Lung (tissue), 11 donors: ENCODE measurements at regions not wholly inside any gene's neighbourhood (a gene's known extent, or its start where the extent isn't known, plus 50 kb on each side); places are given as distances from the start of the nearest gene placed in this dataset.

Experiments
- ATAC-seq: fragments of 200-7000 bp; cut with Tn5 transposase; one replicate; pipeline ENCODE4 v1.9.1; 2020; ENCODE audit warnings: moderate number of reproducible peaks; ENCODE audit not compliant: insufficient read depth, low FRiP score
- DNase-seq, 3 donors: peaks; one replicate each; pipeline ENCODE4 v3.0.0-alpha.2; 2013 to 2017
- H3K27ac ChIP-seq, 2 donors: one replicate each; pipeline ENCODE4 v1.5.1; 2013; ENCODE audit warnings: mild to moderate bottlenecking in 2 of 2, moderate library complexity in 2 of 2, control low read depth in 1 of 2, inconsistent platforms in 1 of 2, low read depth in 1 of 2, low read length in 1 of 2
- H3K27me3 ChIP-seq, 3 donors: one replicate each; pipeline ENCODE4 v1.5.1; 2013; ENCODE audit warnings: low read length in 2 of 3; ENCODE audit not compliant: control insufficient read depth in 3 of 3, insufficient read depth in 3 of 3
- H3K36me3 ChIP-seq, 4 donors: one replicate each; pipeline ENCODE4 v1.5.1; 2013; ENCODE audit warnings: low read length in 4 of 4, mild to moderate bottlenecking in 1 of 4, moderate library complexity in 1 of 4; ENCODE audit not compliant: control insufficient read depth in 4 of 4, insufficient read depth in 4 of 4
- H3K4me1 ChIP-seq, 5 donors: one replicate each; pipeline ENCODE4 v1.5.1; 2013; ENCODE audit warnings: low read length in 5 of 5, mild to moderate bottlenecking in 2 of 5, moderate library complexity in 1 of 5; ENCODE audit not compliant: control insufficient read depth in 5 of 5, insufficient read depth in 5 of 5
- H3K4me3 ChIP-seq: one replicate; pipeline ENCODE4 v1.5.1; 2013; ENCODE audit warnings: mild to moderate bottlenecking, control low read depth, moderate library complexity
- H3K9ac ChIP-seq, 2 donors: one replicate each; pipeline ENCODE4 v1.5.1; 2013; ENCODE audit warnings: low read length in 2 of 2, control low read depth in 1 of 2; ENCODE audit not compliant: insufficient read depth in 1 of 2
- H3K9me3 ChIP-seq, 4 donors: one replicate each; pipeline ENCODE4 v1.5.1; 2013; ENCODE audit warnings: low read length in 3 of 4, mild to moderate bottlenecking in 1 of 4, moderate library complexity in 1 of 4; ENCODE audit not compliant: control insufficient read depth in 4 of 4, insufficient read depth in 3 of 4
- WGBS, 2 donors: extraction: QIAGEN DNeasy Blood & Tissue Kit; methylation state at CpG; one replicate each; pipeline ENCODE4 v1.1.7; 2013; 5-methylcytosine and 5-hydroxymethylcytosine counted together
- TF ChIP-seq, protein P1 (sequence below): IDR thresholded peaks from 2 replicates; pipeline ENCODE4 v1.5.1; 2012; ENCODE audit warnings: mild to moderate bottlenecking; ENCODE audit errors: control extremely low read depth, extremely low read depth
- donor health status: control.
- donor health status: control.
- donor health status: Bipolar disorder and iron deficiency.
- donor health status: healthy.
- donor health status: DM: yes; HTN: yes; CAD: no.

DNA sequence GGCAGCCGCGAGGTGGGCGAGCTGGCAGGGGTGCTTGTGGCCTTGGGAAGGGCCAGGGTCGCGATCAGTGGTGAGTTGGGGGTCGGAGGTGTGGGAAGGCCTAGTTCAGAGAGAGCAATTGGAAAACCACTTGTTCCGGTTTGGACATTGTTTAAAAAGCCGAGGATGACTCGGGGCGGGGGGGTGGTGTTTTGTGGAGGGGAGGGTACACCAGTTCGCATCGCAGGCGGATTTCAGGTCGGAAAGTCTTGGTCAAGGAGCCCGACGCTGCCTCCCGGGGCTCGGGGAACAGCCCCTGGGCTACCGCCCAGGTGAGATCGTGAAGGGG is 66.4 kb downstream of the KPNA2 start:
- Histone ChIP-seq H3K36me3 (peaks cover 0 to 4% (median 1%) of the 10 kb centered on the region in 4 donors), H3K4me3 (peak overlapping the region; percentile 90), H3K4me1 (peaks cover 2 to 17% (median 6%) of the 10 kb centered on the region in 5 donors), H3K9ac (peak overlapping the region; percentile 81 to 87), H3K9me3 (no peaks in the 10 kb centered on the region), H3K27ac (peak overlapping the region; percentile 74 to 93), H3K27me3 (no peaks in the 10 kb centered on the region)
- ATAC-seq (no peak), DNase-seq (peak in 1 of 3 donors; percentile 39)
- WGBS, 2 donors = 0 to 1% methylated on average over 19 to 20 of the region's 20 CpGs
- TF ChIP-seq, protein P1, sequence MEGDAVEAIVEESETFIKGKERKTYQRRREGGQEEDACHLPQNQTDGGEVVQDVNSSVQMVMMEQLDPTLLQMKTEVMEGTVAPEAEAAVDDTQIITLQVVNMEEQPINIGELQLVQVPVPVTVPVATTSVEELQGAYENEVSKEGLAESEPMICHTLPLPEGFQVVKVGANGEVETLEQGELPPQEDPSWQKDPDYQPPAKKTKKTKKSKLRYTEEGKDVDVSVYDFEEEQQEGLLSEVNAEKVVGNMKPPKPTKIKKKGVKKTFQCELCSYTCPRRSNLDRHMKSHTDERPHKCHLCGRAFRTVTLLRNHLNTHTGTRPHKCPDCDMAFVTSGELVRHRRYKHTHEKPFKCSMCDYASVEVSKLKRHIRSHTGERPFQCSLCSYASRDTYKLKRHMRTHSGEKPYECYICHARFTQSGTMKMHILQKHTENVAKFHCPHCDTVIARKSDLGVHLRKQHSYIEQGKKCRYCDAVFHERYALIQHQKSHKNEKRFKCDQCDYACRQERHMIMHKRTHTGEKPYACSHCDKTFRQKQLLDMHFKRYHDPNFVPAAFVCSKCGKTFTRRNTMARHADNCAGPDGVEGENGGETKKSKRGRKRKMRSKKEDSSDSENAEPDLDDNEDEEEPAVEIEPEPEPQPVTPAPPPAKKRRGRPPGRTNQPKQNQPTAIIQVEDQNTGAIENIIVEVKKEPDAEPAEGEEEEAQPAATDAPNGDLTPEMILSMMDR = no peak

DNA sequence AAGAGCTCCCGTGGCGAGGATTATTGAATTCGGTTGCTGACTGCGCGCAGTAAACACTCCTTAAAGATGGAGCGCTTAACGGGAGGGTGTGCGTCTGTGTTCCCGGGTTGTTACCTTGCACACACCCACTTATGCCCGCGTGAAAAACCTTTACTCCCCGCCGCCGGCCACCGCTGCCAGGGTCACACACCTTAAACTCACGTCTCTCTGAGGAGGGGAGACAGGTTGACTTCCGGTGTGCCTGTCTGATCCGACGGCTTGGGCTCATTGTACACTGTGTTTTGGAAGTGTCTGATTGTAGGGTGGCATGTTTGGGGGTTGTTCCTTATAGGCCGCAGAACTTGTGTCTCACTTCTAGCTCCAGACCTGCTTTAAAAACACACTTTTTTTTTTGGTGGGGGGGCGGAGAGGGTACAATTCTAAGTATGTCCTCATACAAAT is 66.8 kb downstream of the KPNA2 start:
- ATAC-seq (no peak), DNase-seq (peak; percentile 20 to 36 (median 20))
- H3K4me3 ChIP-seq = peak overlapping the region; percentile 90
- no peaks in the 10 kb centered on the region for H3K27me3 ChIP-seq
- peaks cover 0 to 4% (median 1%) of the 10 kb centered on the region in 4 donors for H3K36me3 ChIP-seq
- H3K4me1 ChIP-seq = peaks cover 2 to 17% (median 7%) of the 10 kb centered on the region in 5 donors
- TF ChIP-seq, protein P1 = no peak
- H3K27ac ChIP-seq = peak overlapping the region; percentile 3 to 74
- peak overlapping the region; percentile 81 to 87 for H3K9ac ChIP-seq
- no peaks in the 10 kb centered on the region for H3K9me3 ChIP-seq
- 3% methylated on average over 21 of the region's 21 CpGs for WGBS, 2 donors

DNA sequence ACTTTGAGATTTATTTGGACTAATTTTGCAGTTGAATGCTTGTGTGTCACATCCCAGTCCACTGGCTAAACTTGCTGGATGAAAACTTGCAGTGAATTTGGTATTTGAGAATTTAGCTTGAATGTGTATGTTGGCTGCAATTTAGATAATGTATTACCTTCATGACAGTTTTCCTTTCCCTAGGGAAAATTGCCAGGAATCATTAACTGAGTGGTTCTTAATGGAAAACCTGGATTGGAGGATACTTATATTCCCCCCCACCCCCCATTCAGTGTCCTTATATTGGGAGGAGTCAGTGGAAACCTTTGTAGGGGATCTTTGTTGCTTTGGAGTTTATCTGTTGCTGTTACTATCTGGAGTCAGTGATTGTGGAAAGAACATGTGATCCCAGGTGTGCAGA is 67.6 kb downstream of the KPNA2 start:
- H3K4me3 ChIP-seq = no peak overlapping the region
- no peak overlapping the region for H3K9ac ChIP-seq
- no peaks in the 10 kb centered on the region for H3K9me3 ChIP-seq
- TF ChIP-seq, protein P1 = no peak
- DNase-seq = peak in 1 of 3 donors; percentile 9
- peaks cover 0 to 4% (median 1%) of the 10 kb centered on the region in 4 donors for H3K36me3 ChIP-seq
- ATAC-seq = no peak
- peaks cover 2 to 17% (median 8%) of the 10 kb centered on the region in 5 donors for H3K4me1 ChIP-seq
- H3K27me3 ChIP-seq = no peaks in the 10 kb centered on the region
- H3K27ac ChIP-seq = peak overlapping the region in 1 of 2 donors; percentile 40

DNA sequence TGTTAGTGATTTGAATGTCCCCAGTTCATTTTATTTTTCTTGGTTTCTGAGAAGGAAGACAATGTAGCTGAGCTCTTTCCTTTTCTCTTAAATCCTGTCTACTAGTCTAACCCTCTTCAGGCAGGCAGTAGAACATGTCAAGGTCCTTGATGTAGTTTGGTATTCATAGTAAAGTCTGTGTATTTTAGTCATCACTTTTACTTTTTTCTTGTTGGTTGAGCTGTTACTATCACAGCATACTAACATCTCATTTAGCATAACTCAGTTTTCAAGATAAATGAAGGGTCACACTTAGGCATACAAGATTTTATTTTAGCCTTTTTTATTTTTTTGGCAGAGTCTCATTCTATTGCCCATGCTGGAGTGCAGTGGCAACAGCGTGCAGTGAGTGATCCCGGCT is 70.5 kb downstream of the KPNA2 start:
- ATAC-seq = no peak
- H3K4me1 ChIP-seq = peaks cover 0 to 14% (median 8%) of the 10 kb centered on the region in 5 donors
- H3K27ac ChIP-seq = no peak overlapping the region

More for the DNA sequence above, 70.5 kb downstream of the KPNA2 start:
- Histone ChIP-seq H3K4me3 (no peak overlapping the region), H3K36me3 (peaks cover 0 to 4% (median 1%) of the 10 kb centered on the region in 4 donors), H3K27me3 (no peaks in the 10 kb centered on the region), H3K9ac (no peak overlapping the region), H3K9me3 (no peaks in the 10 kb centered on the region)
- 90 to 95% methylated on average over 2 of the region's 2 CpGs for WGBS, 2 donors
- TF ChIP-seq, protein P1 = no peak
- DNase-seq = no peak
